K562 (cell line): ENCODE measurements at regions not wholly inside any gene's neighbourhood (a gene's known extent, or its start where the extent isn't known, plus 50 kb on each side); places are given as distances from the start of the nearest gene placed in this dataset.
A peak's percentile ranks its signal among the peaks of the same experiment; 100 is the strongest.

Experiments
- ARID4B ChIP-seq: sonication (generic); formaldehyde crosslinking; IDR thresholded peaks from 2 replicates; pipeline ENCODE4 v1.8.0; 2022; ENCODE audit warnings: mild to moderate bottlenecking, missing genetic modification reagents
- DEAF1 ChIP-seq: fragments of 450-650 bp; formaldehyde crosslinking; IDR thresholded peaks from 2 replicates; pipeline ENCODE4 v1.4.0; 2020; ENCODE audit warnings: mild to moderate bottlenecking, moderate library complexity
- GATAD2B ChIP-seq: fragments of 450-650 bp; IDR thresholded peaks from 2 replicates; pipeline ENCODE4 v1.6.1; 2017; ENCODE audit warnings: mild to moderate bottlenecking, borderline replicate concordance
- HMG20A ChIP-seq: fragments of 450-650 bp; formaldehyde crosslinking; conservative IDR thresholded peaks from 2 replicates; pipeline ENCODE4 v1.4.0; 2020; ENCODE audit warnings: mild to moderate bottlenecking, mixed read lengths
- MCM2 ChIP-seq: fragments of 450-650 bp; IDR thresholded peaks from 2 replicates; pipeline ENCODE4 v1.6.1; 2017; ENCODE audit warnings: low read depth, mild to moderate bottlenecking
- NCOA4 ChIP-seq: fragments of 450-650 bp; IDR thresholded peaks from 2 replicates; pipeline ENCODE4 v1.6.1; 2018; ENCODE audit warnings: mild to moderate bottlenecking; ENCODE audit not compliant: partially characterized antibody
- USF2 ChIP-seq: sonication (generic); formaldehyde crosslinking; IDR thresholded peaks from 2 replicates; pipeline ENCODE4 v1.5.0; 2020; ENCODE audit warnings: missing genetic modification reagents
- ZBTB1 ChIP-seq: sonication (generic); formaldehyde crosslinking; IDR thresholded peaks from 2 replicates; pipeline ENCODE4 v1.8.1; 2023; ENCODE audit warnings: missing genetic modification reagents, low read depth, mild to moderate bottlenecking, borderline replicate concordance
- ZNF133 ChIP-seq: fragments of 250-450 bp; sonication (Bioruptor Pico); IDR thresholded peaks from 2 replicates; pipeline ENCODE4 v1.4.0; 2020; ENCODE audit warnings: mild to moderate bottlenecking
- ZNF239 ChIP-seq: fragments of 250-450 bp; sonication (Bioruptor Pico); IDR thresholded peaks from 2 replicates; pipeline ENCODE4 v1.4.0; 2020; ENCODE audit warnings: mild to moderate bottlenecking
- ZNF780A ChIP-seq: fragments of 250-450 bp; sonication (Bioruptor Pico); IDR thresholded peaks from 2 replicates; pipeline ENCODE4 v1.5.0; 2021; ENCODE audit warnings: mild to moderate bottlenecking

GRCh38 chr20:6265204-6265904 lies 142.5 kb upstream of the FERMT1 start (continued):
- TF ChIP-seq USF2 (CRISPR knock-in tag) (no peak), GATAD2B (no peak), DEAF1 (CRISPR knock-in tag) (peak; percentile 41; the same call in 1 of the 2 replicates), NCOA4 (no peak), ZBTB1 (CRISPR knock-in tag) (no peak), ZNF133 (CRISPR knock-in tag) (no peak), ARID4B (CRISPR knock-in tag) (no peak), ZNF780A (CRISPR knock-in tag) (no peak), HMG20A (CRISPR knock-in tag) (no peak), MCM2 (no peak), ZNF239 (no peak)
